Uterus (tissue), 2 donors: ENCODE measurements at regions not wholly inside any gene's neighbourhood (a gene's known extent, or its start where the extent isn't known, plus 50 kb on each side); places are given as distances from the start of the nearest gene placed in this dataset.

Experiments
- POLR2A ChIP-seq, 2 donors: fragments of 450-650 bp; IDR thresholded peaks; one replicate each; pipeline ENCODE4 v1.6.1; 2016; ENCODE audit warnings: antibody characterized with exemption in 2 of 2, mild to moderate bottlenecking in 1 of 2, moderate library complexity in 1 of 2
- TF ChIP-seq, protein P1 (sequence below), 4 experiments: fragments of 200-600 bp in 2 of 4; fragments of 450-650 bp in 2 of 4; sonication (generic) in 2 of 4; IDR thresholded peaks; one replicate each; pipeline ENCODE4 v1.5.1; 2016 to 2019; ENCODE audit warnings: antibody characterized with exemption in 4 of 4, mild to moderate bottlenecking in 2 of 4, moderate library complexity in 1 of 4

DNA sequence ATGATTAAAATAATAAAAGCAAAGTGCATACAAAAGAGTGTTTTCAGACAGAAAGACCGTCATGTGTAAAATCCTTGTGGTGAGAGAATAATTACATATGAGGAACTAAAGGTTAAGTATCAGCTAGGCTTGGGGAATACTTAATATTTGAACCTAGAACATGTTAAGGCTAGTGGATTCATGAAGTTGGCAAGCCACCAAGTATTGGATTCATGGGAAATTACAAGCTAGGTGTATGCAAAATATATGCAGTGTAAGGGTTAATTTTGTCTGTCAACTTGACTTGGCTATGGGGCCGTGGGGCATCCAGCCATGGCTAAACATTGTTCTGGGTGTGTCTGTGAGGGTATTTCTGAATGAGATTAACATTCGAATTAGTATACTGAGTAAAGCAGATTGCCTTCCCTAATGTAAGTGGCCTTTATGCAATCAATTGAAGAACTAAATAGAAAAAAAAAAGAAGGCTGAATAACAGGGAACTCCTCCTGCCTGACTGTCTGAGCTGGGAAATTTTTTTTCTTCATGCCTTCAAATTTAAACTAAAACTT, 533.5 kb upstream of the KLF12 start:
- TF ChIP-seq, protein P1, sequence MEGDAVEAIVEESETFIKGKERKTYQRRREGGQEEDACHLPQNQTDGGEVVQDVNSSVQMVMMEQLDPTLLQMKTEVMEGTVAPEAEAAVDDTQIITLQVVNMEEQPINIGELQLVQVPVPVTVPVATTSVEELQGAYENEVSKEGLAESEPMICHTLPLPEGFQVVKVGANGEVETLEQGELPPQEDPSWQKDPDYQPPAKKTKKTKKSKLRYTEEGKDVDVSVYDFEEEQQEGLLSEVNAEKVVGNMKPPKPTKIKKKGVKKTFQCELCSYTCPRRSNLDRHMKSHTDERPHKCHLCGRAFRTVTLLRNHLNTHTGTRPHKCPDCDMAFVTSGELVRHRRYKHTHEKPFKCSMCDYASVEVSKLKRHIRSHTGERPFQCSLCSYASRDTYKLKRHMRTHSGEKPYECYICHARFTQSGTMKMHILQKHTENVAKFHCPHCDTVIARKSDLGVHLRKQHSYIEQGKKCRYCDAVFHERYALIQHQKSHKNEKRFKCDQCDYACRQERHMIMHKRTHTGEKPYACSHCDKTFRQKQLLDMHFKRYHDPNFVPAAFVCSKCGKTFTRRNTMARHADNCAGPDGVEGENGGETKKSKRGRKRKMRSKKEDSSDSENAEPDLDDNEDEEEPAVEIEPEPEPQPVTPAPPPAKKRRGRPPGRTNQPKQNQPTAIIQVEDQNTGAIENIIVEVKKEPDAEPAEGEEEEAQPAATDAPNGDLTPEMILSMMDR (IDR thresholded peaks at IDR 0.05) = no peak
- TF ChIP-seq POLR2A (IDR thresholded peaks at IDR 0.05) = no peak
